ACC112 (cell line): ENCODE measurements at regions not wholly inside any gene's neighbourhood (a gene's known extent, or its start where the extent isn't known, plus 50 kb on each side); places are given as distances from the start of the nearest gene placed in this dataset.

Experiments used
- H2AFZ ChIP-seq: fragments of 200-600 bp; sonication (generic); one replicate; pipeline ENCODE4 v1.6.0; 2017; ENCODE audit warnings: antibody characterized with exemption, low read length; ENCODE audit not compliant: unreplicated experiment
- H3K27ac ChIP-seq: fragments of 200-600 bp; sonication (generic); 2 replicates; pipeline ENCODE4 v1.5.1; 2014; ENCODE audit warnings: low read depth, mild to moderate bottlenecking, antibody characterized with exemption, low read length, moderate library complexity
- H3K27me3 ChIP-seq: fragments of 200-600 bp; sonication (generic); 2 replicates; pipeline ENCODE4 v1.6.1; 2014; ENCODE audit warnings: mild to moderate bottlenecking, antibody characterized with exemption, low read length, moderate library complexity, mixed read lengths; ENCODE audit not compliant: insufficient read depth
- H3K36me3 ChIP-seq: fragments of 200-600 bp; sonication (generic); 2 replicates; pipeline ENCODE4 v1.6.1; 2016; ENCODE audit warnings: mild to moderate bottlenecking, antibody characterized with exemption, low read length, moderate library complexity, mixed read lengths; ENCODE audit not compliant: insufficient read depth
- H3K4me1 ChIP-seq: fragments of 200-600 bp; sonication (generic); one replicate; pipeline ENCODE4 v1.6.1; 2016; ENCODE audit warnings: low read length, mixed read lengths; ENCODE audit not compliant: insufficient read depth, unreplicated experiment, control insufficient read depth
- H3K4me3 ChIP-seq: fragments of 200-600 bp; sonication (generic); 2 replicates; pipeline ENCODE4 v1.5.1; 2014; ENCODE audit warnings: mild to moderate bottlenecking, low read depth, low read length
- H3K79me2 ChIP-seq: fragments of 200-600 bp; sonication (generic); one replicate; pipeline ENCODE4 v1.6.0; 2016; ENCODE audit warnings: low read length; ENCODE audit not compliant: control insufficient read depth, unreplicated experiment, insufficient read depth

GRCh38 chrX:57848857-57849256, 61.4 kb downstream of the ZXDA start:
- Histone ChIP-seq H3K27ac (no peak overlapping the region), H3K27me3 (no peaks in the 10 kb centered on the region), H3K79me2 (no peaks in the 10 kb centered on the region), H2AFZ (no peak overlapping the region), H3K4me3 (no peak overlapping the region), H3K4me1 (no peaks in the 10 kb centered on the region), H3K36me3 (no peaks in the 10 kb centered on the region)

- H3K36me3 ChIP-seq: no peaks in the 10 kb centered on the region
- H3K4me1 ChIP-seq: no peaks in the 10 kb centered on the region
- H3K4me3 ChIP-seq: no peak overlapping the region
- no peaks in the 10 kb centered on the region for H3K79me2 ChIP-seq
- H3K27ac ChIP-seq: no peak overlapping the region
- H3K27me3 ChIP-seq: no peaks in the 10 kb centered on the region
- no peak overlapping the region for H2AFZ ChIP-seq
Measured at GRCh38 chrX:57822818-57823217, 87.4 kb downstream of the ZXDA start.

- Histone ChIP-seq H2AFZ (no peak overlapping the region), H3K79me2 (no peaks in the 10 kb centered on the region), H3K4me1 (no peaks in the 10 kb centered on the region), H3K4me3 (peak overlapping the region; percentile 68; the same call in 1 of the 2 replicates), H3K27ac (no peak overlapping the region), H3K36me3 (no peaks in the 10 kb centered on the region), H3K27me3 (no peaks in the 10 kb centered on the region)
Measured at GRCh38 chrX:57822398-57822797, 87.9 kb downstream of the ZXDA start.

GRCh38 chrX:57821703-57822387, 88.4 kb downstream of the ZXDA start:
- H3K27ac ChIP-seq: no peak overlapping the region
- H3K36me3 ChIP-seq: no peaks in the 10 kb centered on the region

GRCh38 chrX:57817302-57817701, 93.0 kb downstream of the ZXDA start:
- Histone ChIP-seq H3K36me3 (no peaks in the 10 kb centered on the region), H3K4me3 (no peak overlapping the region), H3K27ac (no peak overlapping the region), H3K4me1 (no peaks in the 10 kb centered on the region), H2AFZ (no peak overlapping the region), H3K27me3 (no peaks in the 10 kb centered on the region), H3K79me2 (no peaks in the 10 kb centered on the region)

More at GRCh38 chrX:57821703-57822387, 88.4 kb downstream of the ZXDA start:
- Histone ChIP-seq H3K4me3 (peak overlapping the region; percentile 68), H2AFZ (no peak overlapping the region), H3K79me2 (no peaks in the 10 kb centered on the region), H3K27me3 (no peaks in the 10 kb centered on the region), H3K4me1 (no peaks in the 10 kb centered on the region)

- Histone ChIP-seq H2AFZ (no peak overlapping the region), H3K4me1 (peaks cover 4% of the 10 kb centered on the region), H3K4me3 (no peak overlapping the region), H3K27ac (no peak overlapping the region), H3K36me3 (no peaks in the 10 kb centered on the region), H3K27me3 (no peaks in the 10 kb centered on the region), H3K79me2 (no peaks in the 10 kb centered on the region)
Measured at GRCh38 chrX:57772637-57773036, 92.6 kb upstream of the NLRP2B start.

GRCh38 chrX:57771689-57772088, 91.6 kb upstream of the NLRP2B start:
- Histone ChIP-seq H3K36me3 (no peaks in the 10 kb centered on the region), H2AFZ (no peak overlapping the region), H3K4me1 (peaks cover 4% of the 10 kb centered on the region), H3K27me3 (no peaks in the 10 kb centered on the region), H3K79me2 (no peaks in the 10 kb centered on the region), H3K4me3 (no peak overlapping the region), H3K27ac (no peak overlapping the region)

- no peaks in the 10 kb centered on the region for H3K4me1 ChIP-seq
- no peaks in the 10 kb centered on the region for H3K36me3 ChIP-seq
- no peaks in the 10 kb centered on the region for H3K27me3 ChIP-seq
- no peak overlapping the region for H3K27ac ChIP-seq
- no peak overlapping the region for H3K4me3 ChIP-seq
- H2AFZ ChIP-seq: no peak overlapping the region
- no peaks in the 10 kb centered on the region for H3K79me2 ChIP-seq
Measured at GRCh38 chrX:57752866-57753265, 72.8 kb upstream of the NLRP2B start.

GRCh38 chrX:57741107-57741506, 61.0 kb upstream of the NLRP2B start:
- no peak overlapping the region for H3K27ac ChIP-seq
- H3K79me2 ChIP-seq: no peaks in the 10 kb centered on the region
- H3K4me3 ChIP-seq: no peak overlapping the region
- H3K27me3 ChIP-seq: no peaks in the 10 kb centered on the region
- H2AFZ ChIP-seq: no peak overlapping the region
- no peaks in the 10 kb centered on the region for H3K36me3 ChIP-seq
- no peaks in the 10 kb centered on the region for H3K4me1 ChIP-seq

- Histone ChIP-seq H3K4me1 (no peaks in the 10 kb centered on the region), H3K4me3 (no peak overlapping the region), H3K36me3 (no peaks in the 10 kb centered on the region), H3K27ac (no peak overlapping the region), H2AFZ (no peak overlapping the region), H3K79me2 (no peaks in the 10 kb centered on the region), H3K27me3 (no peaks in the 10 kb centered on the region)
Measured at GRCh38 chrX:57737881-57738280, 57.8 kb upstream of the NLRP2B start.
